HEK293 (cell line): ENCODE measurements at regions not wholly inside any gene's neighbourhood (a gene's known extent, or its start where the extent isn't known, plus 50 kb on each side); places are given as distances from the start of the nearest gene placed in this dataset.

Experiments
- GLI2 ChIP-seq: fragments of 450-650 bp; formaldehyde crosslinking; IDR thresholded peaks from 2 replicates; pipeline ENCODE4; 2017; ENCODE audit warnings: missing biosample characterization, missing genetic modification characterization, low read depth, borderline replicate concordance
- KLF16 ChIP-seq: fragments of 450-650 bp; formaldehyde crosslinking; IDR thresholded peaks from 2 replicates; pipeline ENCODE4 v1.5.1; 2017; ENCODE audit warnings: missing biosample characterization, missing genetic modification characterization
- KLF17 ChIP-seq: fragments of 450-650 bp; formaldehyde crosslinking; IDR thresholded peaks from 2 replicates; pipeline ENCODE4 v1.5.1; 2016; ENCODE audit warnings: missing biosample characterization, missing genetic modification characterization
- KLF9 ChIP-seq: fragments of 450-650 bp; formaldehyde crosslinking; IDR thresholded peaks from 2 replicates; pipeline ENCODE4 v1.5.1; 2016; ENCODE audit warnings: missing biosample characterization, missing genetic modification characterization, low read depth
- PATZ1 ChIP-seq: fragments of 450-650 bp; formaldehyde crosslinking; IDR thresholded peaks from 2 replicates; pipeline ENCODE4 v1.5.1; 2016; ENCODE audit warnings: missing biosample characterization, missing genetic modification characterization
- SP3 ChIP-seq: fragments of 450-650 bp; formaldehyde crosslinking; IDR thresholded peaks from 2 replicates; pipeline ENCODE4 v1.5.1; 2016; ENCODE audit warnings: missing biosample characterization, missing genetic modification characterization
- ZBTB21 ChIP-seq: fragments of 450-650 bp; formaldehyde crosslinking; IDR thresholded peaks from 2 replicates; pipeline ENCODE4 v1.5.1; 2017; ENCODE audit warnings: missing biosample characterization, missing genetic modification characterization
- ZBTB48 ChIP-seq: fragments of 450-650 bp; formaldehyde crosslinking; IDR thresholded peaks from 2 replicates; pipeline ENCODE4 v1.5.1; 2016; ENCODE audit warnings: missing biosample characterization, missing genetic modification characterization
- ZFP37 ChIP-seq: fragments of 450-650 bp; formaldehyde crosslinking; IDR thresholded peaks from 2 replicates; pipeline ENCODE4 v1.5.1; 2016; ENCODE audit warnings: missing biosample characterization, missing genetic modification characterization
- ZIC2 ChIP-seq: fragments of 450-650 bp; formaldehyde crosslinking; IDR thresholded peaks from 2 replicates; pipeline ENCODE4 v1.5.1; 2016; ENCODE audit warnings: missing biosample characterization, missing genetic modification characterization
- ZNF24 ChIP-seq: fragments of 450-650 bp; formaldehyde crosslinking; IDR thresholded peaks from 2 replicates; pipeline ENCODE4 v1.5.1; 2016; ENCODE audit warnings: missing biosample characterization, missing genetic modification characterization
- ZNF341 ChIP-seq: fragments of 450-650 bp; formaldehyde crosslinking; IDR thresholded peaks from 2 replicates; pipeline ENCODE4; 2016; ENCODE audit warnings: low read depth, missing biosample characterization, missing genetic modification characterization
- ZNF544 ChIP-seq: fragments of 450-650 bp; formaldehyde crosslinking; IDR thresholded peaks from 2 replicates; pipeline ENCODE4 v1.5.0; 2017; ENCODE audit warnings: missing biosample characterization, missing genetic modification characterization
- ZNF600 ChIP-seq: fragments of 450-650 bp; formaldehyde crosslinking; IDR thresholded peaks from 2 replicates; pipeline ENCODE4 v1.5.1; 2016; ENCODE audit warnings: missing biosample characterization, missing genetic modification characterization
- ZNF629 ChIP-seq: fragments of 450-650 bp; formaldehyde crosslinking; IDR thresholded peaks from 2 replicates; pipeline ENCODE4 v1.5.1; 2017; ENCODE audit warnings: missing biosample characterization, missing genetic modification characterization
- TF ChIP-seq, protein P1 (sequence below): fragments of 450-650 bp; formaldehyde crosslinking; optimal IDR thresholded peaks from 2 replicates; pipeline ENCODE3; 2016; ENCODE audit warnings: missing biosample characterization, mild to moderate bottlenecking, missing genetic modification characterization
- TF ChIP-seq, protein P2 (sequence below): fragments of 450-650 bp; formaldehyde crosslinking; conservative IDR thresholded peaks from 2 replicates; pipeline ENCODE4 v1.5.1; 2016; ENCODE audit warnings: low read depth, missing biosample characterization, missing genetic modification characterization
- TF ChIP-seq, protein P3 (sequence below): fragments of 450-650 bp; formaldehyde crosslinking; IDR thresholded peaks from 2 replicates; pipeline ENCODE4 v1.5.1; 2016; ENCODE audit warnings: missing biosample characterization, missing genetic modification characterization
- TF ChIP-seq, protein P4 (sequence below): fragments of 450-650 bp; formaldehyde crosslinking; conservative IDR thresholded peaks from 2 replicates; pipeline ENCODE4 v1.5.1; 2016; ENCODE audit warnings: low read depth, missing biosample characterization, missing genetic modification characterization
- TF ChIP-seq, protein P5 (sequence below): fragments of 450-650 bp; formaldehyde crosslinking; IDR thresholded peaks from 2 replicates; pipeline ENCODE4 v1.5.1; 2017; ENCODE audit warnings: missing biosample characterization, missing genetic modification characterization

GRCh38 chr22:46035742-46036557, 59.0 kb upstream of the WNT7B start (continued):
- TF ChIP-seq, protein P1, sequence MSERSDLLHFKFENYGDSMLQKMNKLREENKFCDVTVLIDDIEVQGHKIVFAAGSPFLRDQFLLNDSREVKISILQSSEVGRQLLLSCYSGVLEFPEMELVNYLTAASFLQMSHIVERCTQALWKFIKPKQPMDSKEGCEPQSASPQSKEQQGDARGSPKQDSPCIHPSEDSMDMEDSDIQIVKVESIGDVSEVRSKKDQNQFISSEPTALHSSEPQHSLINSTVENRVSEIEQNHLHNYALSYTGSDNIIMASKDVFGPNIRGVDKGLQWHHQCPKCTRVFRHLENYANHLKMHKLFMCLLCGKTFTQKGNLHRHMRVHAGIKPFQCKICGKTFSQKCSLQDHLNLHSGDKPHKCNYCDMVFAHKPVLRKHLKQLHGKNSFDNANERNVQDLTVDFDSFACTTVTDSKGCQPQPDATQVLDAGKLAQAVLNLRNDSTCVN (tag by site-specific recombination): peak; percentile 95
- no peak for TF ChIP-seq ZNF544
- TF ChIP-seq ZNF24 (tag by site-specific recombination): 0 out of 2 replicates have a peak, but pooled peaks have one; percentile 18
- peak; percentile 91 for TF ChIP-seq SP3 (tag by site-specific recombination)
- peak; percentile 90 for TF ChIP-seq KLF17 (tag by site-specific recombination)
- TF ChIP-seq, protein P2, sequence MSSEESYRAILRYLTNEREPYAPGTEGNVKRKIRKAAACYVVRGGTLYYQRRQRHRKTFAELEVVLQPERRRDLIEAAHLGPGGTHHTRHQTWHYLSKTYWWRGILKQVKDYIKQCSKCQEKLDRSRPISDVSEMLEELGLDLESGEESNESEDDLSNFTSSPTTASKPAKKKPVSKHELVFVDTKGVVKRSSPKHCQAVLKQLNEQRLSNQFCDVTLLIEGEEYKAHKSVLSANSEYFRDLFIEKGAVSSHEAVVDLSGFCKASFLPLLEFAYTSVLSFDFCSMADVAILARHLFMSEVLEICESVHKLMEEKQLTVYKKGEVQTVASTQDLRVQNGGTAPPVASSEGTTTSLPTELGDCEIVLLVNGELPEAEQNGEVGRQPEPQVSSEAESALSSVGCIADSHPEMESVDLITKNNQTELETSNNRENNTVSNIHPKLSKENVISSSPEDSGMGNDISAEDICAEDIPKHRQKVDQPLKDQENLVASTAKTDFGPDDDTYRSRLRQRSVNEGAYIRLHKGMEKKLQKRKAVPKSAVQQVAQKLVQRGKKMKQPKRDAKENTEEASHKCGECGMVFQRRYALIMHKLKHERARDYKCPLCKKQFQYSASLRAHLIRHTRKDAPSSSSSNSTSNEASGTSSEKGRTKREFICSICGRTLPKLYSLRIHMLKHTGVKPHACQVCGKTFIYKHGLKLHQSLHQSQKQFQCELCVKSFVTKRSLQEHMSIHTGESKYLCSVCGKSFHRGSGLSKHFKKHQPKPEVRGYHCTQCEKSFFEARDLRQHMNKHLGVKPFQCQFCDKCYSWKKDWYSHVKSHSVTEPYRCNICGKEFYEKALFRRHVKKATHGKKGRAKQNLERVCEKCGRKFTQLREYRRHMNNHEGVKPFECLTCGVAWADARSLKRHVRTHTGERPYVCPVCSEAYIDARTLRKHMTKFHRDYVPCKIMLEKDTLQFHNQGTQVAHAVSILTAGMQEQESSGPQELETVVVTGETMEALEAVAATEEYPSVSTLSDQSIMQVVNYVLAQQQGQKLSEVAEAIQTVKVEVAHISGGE (tag by site-specific recombination): peak; percentile 95
- peak; percentile 65; the same call in 1 of the 2 replicates for TF ChIP-seq ZNF600 (tag by site-specific recombination)
- peak; percentile 81 for TF ChIP-seq PATZ1 (tag by site-specific recombination)
- TF ChIP-seq ZIC2 (tag by site-specific recombination): peak; percentile 59
- peak; percentile 73 for TF ChIP-seq ZBTB48 (tag by site-specific recombination)
- TF ChIP-seq, protein P3, sequence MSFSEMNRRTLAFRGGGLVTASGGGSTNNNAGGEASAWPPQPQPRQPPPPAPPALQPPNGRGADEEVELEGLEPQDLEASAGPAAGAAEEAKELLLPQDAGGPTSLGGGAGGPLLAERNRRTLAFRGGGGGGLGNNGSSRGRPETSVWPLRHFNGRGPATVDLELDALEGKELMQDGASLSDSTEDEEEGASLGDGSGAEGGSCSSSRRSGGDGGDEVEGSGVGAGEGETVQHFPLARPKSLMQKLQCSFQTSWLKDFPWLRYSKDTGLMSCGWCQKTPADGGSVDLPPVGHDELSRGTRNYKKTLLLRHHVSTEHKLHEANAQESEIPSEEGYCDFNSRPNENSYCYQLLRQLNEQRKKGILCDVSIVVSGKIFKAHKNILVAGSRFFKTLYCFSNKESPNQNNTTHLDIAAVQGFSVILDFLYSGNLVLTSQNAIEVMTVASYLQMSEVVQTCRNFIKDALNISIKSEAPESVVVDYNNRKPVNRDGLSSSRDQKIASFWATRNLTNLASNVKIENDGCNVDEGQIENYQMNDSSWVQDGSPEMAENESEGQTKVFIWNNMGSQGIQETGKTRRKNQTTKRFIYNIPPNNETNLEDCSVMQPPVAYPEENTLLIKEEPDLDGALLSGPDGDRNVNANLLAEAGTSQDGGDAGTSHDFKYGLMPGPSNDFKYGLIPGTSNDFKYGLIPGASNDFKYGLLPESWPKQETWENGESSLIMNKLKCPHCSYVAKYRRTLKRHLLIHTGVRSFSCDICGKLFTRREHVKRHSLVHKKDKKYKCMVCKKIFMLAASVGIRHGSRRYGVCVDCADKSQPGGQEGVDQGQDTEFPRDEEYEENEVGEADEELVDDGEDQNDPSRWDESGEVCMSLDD: 0 out of 2 replicates have a peak, but pooled peaks have one; percentile 31
- TF ChIP-seq KLF16 (tag by site-specific recombination): peak; percentile 71
- TF ChIP-seq ZNF629 (tag by site-specific recombination): peak; percentile 89
- no peak for TF ChIP-seq GLI2
- peak; percentile 84 for TF ChIP-seq ZBTB21 (tag by site-specific recombination)
- TF ChIP-seq ZFP37 (tag by site-specific recombination): 0 out of 2 replicates have a peak, but pooled peaks have one; percentile 47
- TF ChIP-seq, protein P4, sequence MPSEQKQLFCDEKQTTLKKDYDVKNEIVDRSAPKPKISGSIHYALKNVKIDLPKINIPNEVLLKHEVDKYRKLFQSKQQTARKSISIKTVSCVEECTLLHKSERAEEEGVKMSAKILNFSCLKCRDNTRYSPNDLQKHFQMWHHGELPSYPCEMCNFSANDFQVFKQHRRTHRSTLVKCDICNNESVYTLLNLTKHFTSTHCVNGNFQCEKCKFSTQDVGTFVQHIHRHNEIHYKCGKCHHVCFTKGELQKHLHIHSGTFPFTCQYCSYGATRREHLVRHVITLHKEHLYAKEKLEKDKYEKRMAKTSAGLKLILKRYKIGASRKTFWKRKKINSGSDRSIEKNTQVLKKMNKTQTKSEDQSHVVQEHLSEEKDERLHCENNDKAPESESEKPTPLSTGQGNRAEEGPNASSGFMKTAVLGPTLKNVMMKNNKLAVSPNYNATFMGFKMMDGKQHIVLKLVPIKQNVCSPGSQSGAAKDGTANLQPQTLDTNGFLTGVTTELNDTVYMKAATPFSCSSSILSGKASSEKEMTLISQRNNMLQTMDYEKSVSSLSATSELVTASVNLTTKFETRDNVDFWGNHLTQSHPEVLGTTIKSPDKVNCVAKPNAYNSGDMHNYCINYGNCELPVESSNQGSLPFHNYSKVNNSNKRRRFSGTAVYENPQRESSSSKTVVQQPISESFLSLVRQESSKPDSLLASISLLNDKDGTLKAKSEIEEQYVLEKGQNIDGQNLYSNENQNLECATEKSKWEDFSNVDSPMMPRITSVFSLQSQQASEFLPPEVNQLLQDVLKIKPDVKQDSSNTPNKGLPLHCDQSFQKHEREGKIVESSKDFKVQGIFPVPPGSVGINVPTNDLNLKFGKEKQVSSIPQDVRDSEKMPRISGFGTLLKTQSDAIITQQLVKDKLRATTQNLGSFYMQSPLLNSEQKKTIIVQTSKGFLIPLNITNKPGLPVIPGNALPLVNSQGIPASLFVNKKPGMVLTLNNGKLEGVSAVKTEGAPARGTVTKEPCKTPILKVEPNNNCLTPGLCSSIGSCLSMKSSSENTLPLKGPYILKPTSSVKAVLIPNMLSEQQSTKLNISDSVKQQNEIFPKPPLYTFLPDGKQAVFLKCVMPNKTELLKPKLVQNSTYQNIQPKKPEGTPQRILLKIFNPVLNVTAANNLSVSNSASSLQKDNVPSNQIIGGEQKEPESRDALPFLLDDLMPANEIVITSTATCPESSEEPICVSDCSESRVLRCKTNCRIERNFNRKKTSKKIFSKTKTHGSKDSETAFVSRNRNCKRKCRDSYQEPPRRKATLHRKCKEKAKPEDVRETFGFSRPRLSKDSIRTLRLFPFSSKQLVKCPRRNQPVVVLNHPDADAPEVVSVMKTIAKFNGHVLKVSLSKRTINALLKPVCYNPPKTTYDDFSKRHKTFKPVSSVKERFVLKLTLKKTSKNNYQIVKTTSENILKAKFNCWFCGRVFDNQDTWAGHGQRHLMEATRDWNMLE (tag by site-specific recombination): peak; percentile 49; the same call in 1 of the 2 replicates
- peak; percentile 77 for TF ChIP-seq KLF9 (tag by site-specific recombination)
- TF ChIP-seq, protein P5, sequence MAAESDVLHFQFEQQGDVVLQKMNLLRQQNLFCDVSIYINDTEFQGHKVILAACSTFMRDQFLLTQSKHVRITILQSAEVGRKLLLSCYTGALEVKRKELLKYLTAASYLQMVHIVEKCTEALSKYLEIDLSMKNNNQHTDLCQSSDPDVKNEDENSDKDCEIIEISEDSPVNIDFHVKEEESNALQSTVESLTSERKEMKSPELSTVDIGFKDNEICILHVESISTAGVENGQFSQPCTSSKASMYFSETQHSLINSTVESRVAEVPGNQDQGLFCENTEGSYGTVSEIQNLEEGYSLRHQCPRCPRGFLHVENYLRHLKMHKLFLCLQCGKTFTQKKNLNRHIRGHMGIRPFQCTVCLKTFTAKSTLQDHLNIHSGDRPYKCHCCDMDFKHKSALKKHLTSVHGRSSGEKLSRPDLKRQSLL: no peak
- peak; percentile 50 for TF ChIP-seq ZNF341 (tag by site-specific recombination)
